A673 (cell line): ENCODE measurements at regions not wholly inside any gene's neighbourhood (a gene's known extent, or its start where the extent isn't known, plus 50 kb on each side); places are given as distances from the start of the nearest gene placed in this dataset.

Experiments used
- EZH2 ChIP-seq: fragments of 200-600 bp; sonication (generic); IDR thresholded peaks from 2 replicates; pipeline ENCODE4 v1.6.1; 2017; ENCODE audit warnings: borderline replicate concordance, low read depth, mild to moderate bottlenecking, mixed read lengths, antibody characterized with exemption, low read length; ENCODE audit not compliant: poor library complexity, severe bottlenecking
- TF ChIP-seq, protein P1 (sequence below): fragments of 300-800, 200-600 bp; sonication (generic); conservative IDR thresholded peaks from 2 replicates; pipeline ENCODE4 v1.5.1; 2017; ENCODE audit warnings: low read depth, mild to moderate bottlenecking, antibody characterized with exemption, low read length, moderate library complexity, mixed read lengths

DNA sequence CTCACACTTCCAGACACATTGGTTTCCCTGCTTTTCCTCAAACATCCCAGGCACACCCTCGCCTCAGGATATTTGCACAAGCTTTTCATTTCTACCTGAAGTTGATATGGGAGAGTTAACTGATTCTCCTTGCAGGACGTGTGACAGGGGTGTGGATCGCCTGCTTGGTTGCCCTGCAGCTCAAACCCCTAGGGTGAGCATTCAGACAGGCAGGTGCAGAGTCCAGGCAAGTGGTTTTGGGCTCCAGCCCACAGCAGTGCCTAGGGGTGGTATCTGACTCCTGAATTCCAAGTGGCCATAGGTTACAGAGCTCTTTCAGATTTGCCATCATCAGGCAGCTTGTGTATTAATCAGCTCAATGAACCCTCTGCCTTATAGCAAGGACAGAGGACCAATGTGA, 1104.2 kb upstream of the IGFBP7 start:
- TF ChIP-seq, protein P1, sequence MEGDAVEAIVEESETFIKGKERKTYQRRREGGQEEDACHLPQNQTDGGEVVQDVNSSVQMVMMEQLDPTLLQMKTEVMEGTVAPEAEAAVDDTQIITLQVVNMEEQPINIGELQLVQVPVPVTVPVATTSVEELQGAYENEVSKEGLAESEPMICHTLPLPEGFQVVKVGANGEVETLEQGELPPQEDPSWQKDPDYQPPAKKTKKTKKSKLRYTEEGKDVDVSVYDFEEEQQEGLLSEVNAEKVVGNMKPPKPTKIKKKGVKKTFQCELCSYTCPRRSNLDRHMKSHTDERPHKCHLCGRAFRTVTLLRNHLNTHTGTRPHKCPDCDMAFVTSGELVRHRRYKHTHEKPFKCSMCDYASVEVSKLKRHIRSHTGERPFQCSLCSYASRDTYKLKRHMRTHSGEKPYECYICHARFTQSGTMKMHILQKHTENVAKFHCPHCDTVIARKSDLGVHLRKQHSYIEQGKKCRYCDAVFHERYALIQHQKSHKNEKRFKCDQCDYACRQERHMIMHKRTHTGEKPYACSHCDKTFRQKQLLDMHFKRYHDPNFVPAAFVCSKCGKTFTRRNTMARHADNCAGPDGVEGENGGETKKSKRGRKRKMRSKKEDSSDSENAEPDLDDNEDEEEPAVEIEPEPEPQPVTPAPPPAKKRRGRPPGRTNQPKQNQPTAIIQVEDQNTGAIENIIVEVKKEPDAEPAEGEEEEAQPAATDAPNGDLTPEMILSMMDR, result no peak
- no peak for TF ChIP-seq EZH2
